HG02642 (cell line): ENCODE measurements at regions not wholly inside any gene's neighbourhood (a gene's known extent, or its start where the extent isn't known, plus 50 kb on each side); places are given as distances from the start of the nearest gene placed in this dataset.
"Not testable (repeated sequence)": the region's sequence is repeated elsewhere in the genome, so short reads cannot be mapped to it uniquely, and the experiment has no call there.

Experiments used
- ATAC-seq: cut with Tn5 transposase; IDR thresholded peaks from one replicate; pipeline ENCODE4 v1.9.1; 2021; ENCODE audit warnings: mild to moderate bottlenecking; ENCODE audit not compliant: unreplicated experiment, poor library complexity

- no peak for ATAC-seq
Measured at GRCh38 chr1:230495076-230495475, 68.9 kb upstream of the PGBD5 start.

GRCh38 chr1:230494514-230494913, 68.4 kb upstream of the PGBD5 start:
- ATAC-seq, result no peak

- no peak for ATAC-seq
Measured at GRCh38 chr1:230494026-230494425, 67.9 kb upstream of the PGBD5 start.

GRCh38 chr1:230493264-230493663, 67.1 kb upstream of the PGBD5 start:
- no peak for ATAC-seq

GRCh38 chr1:230490436-230490835, 64.3 kb upstream of the PGBD5 start:
- ATAC-seq, result no peak

GRCh38 chr1:230487773-230488428, 61.8 kb upstream of the PGBD5 start:
- ATAC-seq, result no peak

GRCh38 chr1:230476622-230477003, 50.5 kb upstream of the PGBD5 start:
- no peak for ATAC-seq

GRCh38 chr1:230475856-230476621, 49.9 kb upstream of the PGBD5 start:
- not testable (repeated sequence) for ATAC-seq
